ENCODE measurements at regions not wholly inside any gene's neighbourhood (a gene's known extent, or its start where the extent isn't known, plus 50 kb on each side); places are given as distances from the start of the nearest gene placed in this dataset.
"Not testable (repeated sequence)": the region's sequence is repeated elsewhere in the genome, so short reads cannot be mapped to it uniquely, and the experiment has no call there.

DNA sequence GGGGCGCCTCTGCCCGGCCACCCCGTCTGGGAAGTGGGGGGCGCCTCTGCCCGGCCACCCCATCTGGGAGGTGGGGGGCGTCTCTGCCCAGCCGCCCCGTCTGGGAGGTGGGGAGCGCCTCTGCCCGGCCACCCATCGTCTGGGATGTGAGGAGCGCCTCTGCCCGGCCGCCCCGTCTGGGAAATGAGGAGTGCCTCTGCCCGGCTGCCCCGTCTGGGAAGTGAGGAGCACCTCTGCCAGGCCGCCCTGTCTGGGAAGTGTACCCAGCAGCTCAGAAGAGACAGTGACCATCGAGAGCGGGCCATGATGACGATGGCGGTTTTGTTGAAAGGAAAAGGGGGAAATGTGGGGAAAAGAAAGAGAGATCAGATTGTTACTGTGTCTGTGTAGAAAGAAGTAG lies 249.2 kb upstream of the USP15 start:
- TF ChIP-seq, protein P1, sequence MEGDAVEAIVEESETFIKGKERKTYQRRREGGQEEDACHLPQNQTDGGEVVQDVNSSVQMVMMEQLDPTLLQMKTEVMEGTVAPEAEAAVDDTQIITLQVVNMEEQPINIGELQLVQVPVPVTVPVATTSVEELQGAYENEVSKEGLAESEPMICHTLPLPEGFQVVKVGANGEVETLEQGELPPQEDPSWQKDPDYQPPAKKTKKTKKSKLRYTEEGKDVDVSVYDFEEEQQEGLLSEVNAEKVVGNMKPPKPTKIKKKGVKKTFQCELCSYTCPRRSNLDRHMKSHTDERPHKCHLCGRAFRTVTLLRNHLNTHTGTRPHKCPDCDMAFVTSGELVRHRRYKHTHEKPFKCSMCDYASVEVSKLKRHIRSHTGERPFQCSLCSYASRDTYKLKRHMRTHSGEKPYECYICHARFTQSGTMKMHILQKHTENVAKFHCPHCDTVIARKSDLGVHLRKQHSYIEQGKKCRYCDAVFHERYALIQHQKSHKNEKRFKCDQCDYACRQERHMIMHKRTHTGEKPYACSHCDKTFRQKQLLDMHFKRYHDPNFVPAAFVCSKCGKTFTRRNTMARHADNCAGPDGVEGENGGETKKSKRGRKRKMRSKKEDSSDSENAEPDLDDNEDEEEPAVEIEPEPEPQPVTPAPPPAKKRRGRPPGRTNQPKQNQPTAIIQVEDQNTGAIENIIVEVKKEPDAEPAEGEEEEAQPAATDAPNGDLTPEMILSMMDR (IDR thresholded peaks at IDR 0.05; ENCODE audit: poor library complexity, severe bottlenecking): not testable (repeated sequence)
- not testable (repeated sequence) for TF ChIP-seq RAD21 (conservative IDR thresholded peaks at IDR 0.05)

Data from neural cell (in vitro differentiated cells).